GM19452 (cell line): ENCODE measurements at regions not wholly inside any gene's neighbourhood (a gene's known extent, or its start where the extent isn't known, plus 50 kb on each side); places are given as distances from the start of the nearest gene placed in this dataset.
A peak's percentile ranks its signal among the peaks of the same experiment; 100 is the strongest.
"Not testable (repeated sequence)": the region's sequence is repeated elsewhere in the genome, so short reads cannot be mapped to it uniquely, and the experiment has no call there.

Source experiments
- ATAC-seq: cut with Tn5 transposase; IDR thresholded peaks from one replicate; pipeline ENCODE4 v1.9.1; 2021; ENCODE audit not compliant: unreplicated experiment

GRCh38 chr1:104648269-104648691, 898.6 kb downstream of the AMY1C start:
- ATAC-seq, result peak; percentile 69

GRCh38 chr1:104664374-104664773, 914.7 kb downstream of the AMY1C start:
- not testable (repeated sequence) for ATAC-seq

- no peak for ATAC-seq
These were observed 915.6 kb downstream of the AMY1C start for GRCh38 chr1:104665300-104665699.

- no peak for ATAC-seq
These were observed 922.1 kb downstream of the AMY1C start for GRCh38 chr1:104671684-104672353.

GRCh38 chr1:104699433-104699832, 949.7 kb downstream of the AMY1C start:
- no peak for ATAC-seq

GRCh38 chr1:104702731-104703130, 953.0 kb downstream of the AMY1C start:
- no peak for ATAC-seq

GRCh38 chr1:104706631-104707147, 957.0 kb downstream of the AMY1C start:
- ATAC-seq, result no peak

- no peak for ATAC-seq
These were observed 969.1 kb downstream of the AMY1C start for GRCh38 chr1:104718752-104719151.

GRCh38 chr1:104720741-104721140, 971.0 kb downstream of the AMY1C start:
- no peak for ATAC-seq

- no peak for ATAC-seq
These were observed 977.2 kb downstream of the AMY1C start for GRCh38 chr1:104726917-104727316.

- no peak for ATAC-seq
These were observed 984.2 kb downstream of the AMY1C start for GRCh38 chr1:104733866-104734265.

- no peak for ATAC-seq
These were observed 996.2 kb downstream of the AMY1C start for GRCh38 chr1:104745875-104746274.

- ATAC-seq, result peak; percentile 81
These were observed 997.3 kb downstream of the AMY1C start for GRCh38 chr1:104746994-104747393.

- ATAC-seq, result peak; percentile 94
These were observed 1010.3 kb downstream of the AMY1C start for GRCh38 chr1:104760017-104760416.

- no peak for ATAC-seq
These were observed 1012.4 kb downstream of the AMY1C start for GRCh38 chr1:104761961-104762570.

- peak; percentile 77 for ATAC-seq
These were observed 1015.4 kb downstream of the AMY1C start for GRCh38 chr1:104765085-104765484.

GRCh38 chr1:104768466-104768865, 1018.8 kb downstream of the AMY1C start:
- ATAC-seq, result peak; percentile 75

- ATAC-seq, result peak; percentile 73
These were observed 1030.9 kb downstream of the AMY1C start for GRCh38 chr1:104780470-104781078.

- ATAC-seq, result no peak
These were observed 1036.0 kb downstream of the AMY1C start for GRCh38 chr1:104785575-104786187.

GRCh38 chr1:104787866-104788510, 1038.3 kb downstream of the AMY1C start:
- ATAC-seq, result no peak

- no peak for ATAC-seq
These were observed 1041.3 kb downstream of the AMY1C start for GRCh38 chr1:104791030-104791429.
